ENCODE measurements at regions not wholly inside any gene's neighbourhood (a gene's known extent, or its start where the extent isn't known, plus 50 kb on each side); places are given as distances from the start of the nearest gene placed in this dataset.

DNA sequence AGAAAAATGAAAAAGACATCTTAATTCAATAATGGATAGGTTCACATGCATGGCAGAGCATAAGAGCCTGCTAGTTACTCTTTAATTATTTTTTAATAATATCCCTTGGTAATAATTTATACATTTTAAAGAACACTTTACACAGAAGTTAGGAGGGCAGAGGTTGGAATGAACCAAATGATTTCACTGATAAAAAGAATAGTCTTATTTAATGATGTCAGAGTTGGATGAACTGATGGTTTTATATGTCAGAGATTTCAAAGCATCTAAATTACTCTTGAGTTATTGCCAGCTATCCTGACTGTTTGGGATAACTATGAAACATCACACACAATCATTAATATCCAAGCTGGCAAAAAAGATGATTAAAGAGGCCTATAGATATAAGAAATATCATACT lies 244.8 kb downstream of the CSNK1G3 start:
- intact Hi-C loops (cut with micrococcal nuclease; ENCODE audit: unreplicated experiment), result no loop called here

GRCh38 chr5:123756318-123756665 lies 244.3 kb downstream of the CSNK1G3 start:
- TF ChIP-seq, protein P1, sequence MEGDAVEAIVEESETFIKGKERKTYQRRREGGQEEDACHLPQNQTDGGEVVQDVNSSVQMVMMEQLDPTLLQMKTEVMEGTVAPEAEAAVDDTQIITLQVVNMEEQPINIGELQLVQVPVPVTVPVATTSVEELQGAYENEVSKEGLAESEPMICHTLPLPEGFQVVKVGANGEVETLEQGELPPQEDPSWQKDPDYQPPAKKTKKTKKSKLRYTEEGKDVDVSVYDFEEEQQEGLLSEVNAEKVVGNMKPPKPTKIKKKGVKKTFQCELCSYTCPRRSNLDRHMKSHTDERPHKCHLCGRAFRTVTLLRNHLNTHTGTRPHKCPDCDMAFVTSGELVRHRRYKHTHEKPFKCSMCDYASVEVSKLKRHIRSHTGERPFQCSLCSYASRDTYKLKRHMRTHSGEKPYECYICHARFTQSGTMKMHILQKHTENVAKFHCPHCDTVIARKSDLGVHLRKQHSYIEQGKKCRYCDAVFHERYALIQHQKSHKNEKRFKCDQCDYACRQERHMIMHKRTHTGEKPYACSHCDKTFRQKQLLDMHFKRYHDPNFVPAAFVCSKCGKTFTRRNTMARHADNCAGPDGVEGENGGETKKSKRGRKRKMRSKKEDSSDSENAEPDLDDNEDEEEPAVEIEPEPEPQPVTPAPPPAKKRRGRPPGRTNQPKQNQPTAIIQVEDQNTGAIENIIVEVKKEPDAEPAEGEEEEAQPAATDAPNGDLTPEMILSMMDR (IDR thresholded peaks at IDR 0.05; ENCODE audit: unreplicated experiment), result no peak
- no peaks in the 10 kb centered on the region for H3K27me3 Mint-ChIP-seq (ENCODE audit: unreplicated experiment)
- intact Hi-C loops (cut with micrococcal nuclease; ENCODE audit: unreplicated experiment), result no loop called here
- DNase-seq, result no peak
- H3K4me1 Mint-ChIP-seq (ENCODE audit: low read depth, unreplicated experiment), result peaks cover 12% of the 10 kb centered on the region
- CTCF ChIA-PET, result interaction anchor here (0.8 to 1.0 kb wide), 2 partner anchors 10 to 58 kb away, joined by 3 to 4 read pairs; no protein-coding TSS in a partner anchor
- no peak overlapping the region for H3K4me3 Mint-ChIP-seq (ENCODE audit: low read depth, unreplicated experiment)
- BruUV-seq (replicated peaks), result no TSS peak
- no peak overlapping the region for H3K27ac Mint-ChIP-seq (ENCODE audit: unreplicated experiment)
- no peaks in the 10 kb centered on the region for H3K36me3 Mint-ChIP-seq (ENCODE audit: insufficient read depth, unreplicated experiment)
- H3K9me3 Mint-ChIP-seq (ENCODE audit: low read depth, unreplicated experiment), result no peaks in the 10 kb centered on the region

More for the DNA sequence above, 244.8 kb downstream of the CSNK1G3 start:
- Mint-ChIP-seq H3K36me3 (ENCODE audit: insufficient read depth, unreplicated experiment) (no peaks in the 10 kb centered on the region), H3K27me3 (ENCODE audit: unreplicated experiment) (no peaks in the 10 kb centered on the region), H3K27ac (ENCODE audit: unreplicated experiment) (no peak overlapping the region), H3K4me1 (ENCODE audit: low read depth, unreplicated experiment) (peaks cover 12% of the 10 kb centered on the region), H3K4me3 (ENCODE audit: low read depth, unreplicated experiment) (no peak overlapping the region), H3K9me3 (ENCODE audit: low read depth, unreplicated experiment) (no peaks in the 10 kb centered on the region)
- CTCF ChIA-PET, result no interaction called here
- no peak for DNase-seq
- TF ChIP-seq, protein P1 (IDR thresholded peaks at IDR 0.05; ENCODE audit: unreplicated experiment), result no peak
- no TSS peak for BruUV-seq (replicated peaks)

GRCh38 chr5:123755653-123756317 lies 243.8 kb downstream of the CSNK1G3 start:
- no peak for DNase-seq

GRCh38 chr5:123754908-123755307 lies 242.9 kb downstream of the CSNK1G3 start:
- intact Hi-C loops (cut with micrococcal nuclease; ENCODE audit: unreplicated experiment), result no loop called here
- H3K4me3 Mint-ChIP-seq (ENCODE audit: low read depth, unreplicated experiment), result no peak overlapping the region
- no peaks in the 10 kb centered on the region for H3K36me3 Mint-ChIP-seq (ENCODE audit: insufficient read depth, unreplicated experiment)
- TF ChIP-seq, protein P1 (IDR thresholded peaks at IDR 0.05; ENCODE audit: unreplicated experiment), result no peak
- CTCF ChIA-PET, result interaction anchor here (0.6 kb wide), 1 partner anchor 907 kb away, joined by 5 read pairs; no protein-coding TSS in a partner anchor
- no TSS peak for BruUV-seq (replicated peaks)
- no peak for DNase-seq
- no peaks in the 10 kb centered on the region for H3K9me3 Mint-ChIP-seq (ENCODE audit: low read depth, unreplicated experiment)
- no peak overlapping the region for H3K27ac Mint-ChIP-seq (ENCODE audit: unreplicated experiment)
- no peaks in the 10 kb centered on the region for H3K27me3 Mint-ChIP-seq (ENCODE audit: unreplicated experiment)
- peaks cover 12% of the 10 kb centered on the region for H3K4me1 Mint-ChIP-seq (ENCODE audit: low read depth, unreplicated experiment)

More at GRCh38 chr5:123755653-123756317, 243.8 kb downstream of the CSNK1G3 start:
- no peaks in the 10 kb centered on the region for H3K36me3 Mint-ChIP-seq (ENCODE audit: insufficient read depth, unreplicated experiment)
- intact Hi-C loops (cut with micrococcal nuclease; ENCODE audit: unreplicated experiment), result no loop called here
- no peak overlapping the region for H3K4me3 Mint-ChIP-seq (ENCODE audit: low read depth, unreplicated experiment)
- no peaks in the 10 kb centered on the region for H3K27me3 Mint-ChIP-seq (ENCODE audit: unreplicated experiment)
- CTCF ChIA-PET, result interaction anchor here (0.6 to 1.0 kb wide), 3 partner anchors 10 to 906 kb away, joined by 3 to 5 read pairs (median 4); no protein-coding TSS in a partner anchor
- BruUV-seq (replicated peaks), result no TSS peak
- TF ChIP-seq, protein P1 (IDR thresholded peaks at IDR 0.05; ENCODE audit: unreplicated experiment), result no peak
- H3K4me1 Mint-ChIP-seq (ENCODE audit: low read depth, unreplicated experiment), result peaks cover 12% of the 10 kb centered on the region
- H3K9me3 Mint-ChIP-seq (ENCODE audit: low read depth, unreplicated experiment), result no peaks in the 10 kb centered on the region
- H3K27ac Mint-ChIP-seq (ENCODE audit: unreplicated experiment), result no peak overlapping the region
